H9 (cell line): ENCODE measurements at regions not wholly inside any gene's neighbourhood (a gene's known extent, or its start where the extent isn't known, plus 50 kb on each side); places are given as distances from the start of the nearest gene placed in this dataset.

Source experiments
- DNase-seq: peaks from one replicate; pipeline ENCODE4 v3.0.0-alpha.2; 2017
- H2AFZ ChIP-seq: one replicate; pipeline ENCODE4 v1.6.1; 2013; ENCODE audit warnings: mild to moderate bottlenecking, low read length, control low read depth, moderate library complexity
- H2AK5ac ChIP-seq: 2 replicates; pipeline ENCODE4 v1.6.1; 2013; ENCODE audit warnings: low read length, control low read depth, mixed read lengths; ENCODE audit not compliant: insufficient read length
- H2BK120ac ChIP-seq: one replicate; pipeline ENCODE4 v1.6.1; 2013; ENCODE audit warnings: low read depth, mild to moderate bottlenecking, low read length, control low read depth, inconsistent platforms; ENCODE audit not compliant: poor library complexity, severe bottlenecking
- H2BK12ac ChIP-seq: 2 replicates; pipeline ENCODE4 v1.6.1; 2013; ENCODE audit warnings: low read length, control low read depth, mixed read lengths, low read depth; ENCODE audit not compliant: insufficient read length
- H2BK15ac ChIP-seq: 2 replicates; pipeline ENCODE4 v1.6.1; 2013; ENCODE audit warnings: low read depth, low read length, control low read depth
- H2BK20ac ChIP-seq: one replicate; pipeline ENCODE4 v1.6.1; 2013; ENCODE audit warnings: low read depth, mild to moderate bottlenecking, low read length, control low read depth, inconsistent platforms; ENCODE audit not compliant: poor library complexity, severe bottlenecking
- H2BK5ac ChIP-seq: 2 replicates; pipeline ENCODE4 v1.6.1; 2013; ENCODE audit warnings: low read length, control low read depth, mixed read lengths; ENCODE audit not compliant: insufficient read length
- H3K14ac ChIP-seq: 2 replicates; pipeline ENCODE4 v1.6.1; 2013; ENCODE audit warnings: low read length, control low read depth; ENCODE audit not compliant: insufficient read depth
- H3K18ac ChIP-seq: 2 replicates; pipeline ENCODE4 v1.6.1; 2013; ENCODE audit warnings: low read depth, mild to moderate bottlenecking, mixed read lengths, low read length, control low read depth; ENCODE audit not compliant: insufficient read length
- H3K23ac ChIP-seq: 2 replicates; pipeline ENCODE4 v1.6.1; 2013; ENCODE audit warnings: low read length, control low read depth, mixed read lengths, low read depth; ENCODE audit not compliant: insufficient read length
- H3K23me2 ChIP-seq: 2 replicates; pipeline ENCODE4 v1.6.1; 2013; ENCODE audit warnings: low read depth, mild to moderate bottlenecking, mixed read lengths, low read length, control low read depth; ENCODE audit not compliant: insufficient read length, poor library complexity, severe bottlenecking
- H3K27ac ChIP-seq: 2 replicates; pipeline ENCODE4 v1.5.1; 2013; ENCODE audit warnings: low read length, control low read depth, mixed read lengths, low read depth; ENCODE audit not compliant: insufficient read length
- H3K27me3 ChIP-seq: 2 replicates; pipeline ENCODE4 v1.6.1; 2013; ENCODE audit warnings: low read length, control low read depth, inconsistent platforms; ENCODE audit not compliant: insufficient read depth
- H3K4ac ChIP-seq: 2 replicates; pipeline ENCODE4 v1.6.1; 2013; ENCODE audit warnings: low read depth, mild to moderate bottlenecking, control low read depth, inconsistent platforms, low read length, moderate library complexity
- H3K4me1 ChIP-seq: 2 replicates; pipeline ENCODE4 v1.6.1; 2013; ENCODE audit warnings: low read length, control low read depth, inconsistent platforms; ENCODE audit not compliant: insufficient read depth
- H3K4me2 ChIP-seq: 2 replicates; pipeline ENCODE4 v1.6.1; 2013; ENCODE audit warnings: low read length, control low read depth, mixed read lengths; ENCODE audit not compliant: insufficient read length, insufficient read depth
- H3K56ac ChIP-seq: 2 replicates; pipeline ENCODE4 v1.6.1; 2013; ENCODE audit warnings: low read depth, mild to moderate bottlenecking, mixed read lengths, low read length, control low read depth; ENCODE audit not compliant: insufficient read length
- H3K79me1 ChIP-seq: 2 replicates; pipeline ENCODE4 v1.6.1; 2013; ENCODE audit warnings: low read depth, mild to moderate bottlenecking, moderate library complexity, low read length, control low read depth, inconsistent platforms; ENCODE audit not compliant: insufficient read depth, poor library complexity, severe bottlenecking
- H3K79me2 ChIP-seq: 2 replicates; pipeline ENCODE4 v1.6.1; 2013; ENCODE audit warnings: low read length, control low read depth, inconsistent platforms; ENCODE audit not compliant: insufficient read depth
- H3K9ac ChIP-seq: 2 replicates; pipeline ENCODE4 v1.6.1; 2013; ENCODE audit warnings: low read length, control low read depth, mixed read lengths; ENCODE audit not compliant: insufficient read length; ENCODE audit errors: extremely low read depth
- H3K9me3 ChIP-seq: one replicate; pipeline ENCODE4 v1.6.1; 2013; ENCODE audit warnings: low read depth, low read length, inconsistent platforms; ENCODE audit not compliant: control insufficient read depth
- H3T11ph ChIP-seq: one replicate; pipeline ENCODE4 v1.6.1; 2013; ENCODE audit warnings: mild to moderate bottlenecking, low read length, control low read depth, inconsistent platforms
- H4K20me1 ChIP-seq: one replicate; pipeline ENCODE4 v1.6.1; 2013; ENCODE audit not compliant: control insufficient read depth, insufficient read length, insufficient read depth
- H4K5ac ChIP-seq: 2 replicates; pipeline ENCODE4 v1.6.1; 2013; ENCODE audit warnings: low read depth, mild to moderate bottlenecking, mixed read lengths, low read length, control low read depth; ENCODE audit not compliant: insufficient read length
- H4K8ac ChIP-seq: replicated peaks from 2 replicates; pipeline ENCODE4 v1.6.1; 2013; ENCODE audit warnings: low read length, control low read depth, mixed read lengths, low read depth; ENCODE audit not compliant: insufficient read length
- H4K91ac ChIP-seq: 2 replicates; pipeline ENCODE4 v1.6.1; 2013; ENCODE audit warnings: low read depth, mild to moderate bottlenecking, moderate library complexity, mixed read lengths, low read length, control low read depth; ENCODE audit not compliant: insufficient read length
- H3K27ac Mint-ChIP-seq, 3 experiments: 2 replicates in 2 of 3; 3 replicates in 1 of 3; pipeline ENCODE4 v1.8.0; 2020 to 2021; ENCODE audit warnings: mixed read lengths in 3 of 3, mild to moderate bottlenecking in 1 of 3, moderate library complexity in 1 of 3
- H3K27me3 Mint-ChIP-seq: 2 replicates; pipeline ENCODE4 v1.8.0; 2021; ENCODE audit warnings: low read depth, mild to moderate bottlenecking, moderate library complexity, mixed read lengths
- H3K36me3 Mint-ChIP-seq, 3 experiments: 2 replicates in 2 of 3; 3 replicates in 1 of 3; pipeline ENCODE4 v1.8.0; 2020 to 2021; ENCODE audit warnings: low read depth in 3 of 3, mixed read lengths in 3 of 3; ENCODE audit not compliant: insufficient read depth in 1 of 3
- H3K4me1 Mint-ChIP-seq, 2 experiments: 2 replicates each; pipeline ENCODE4 v1.8.0; 2020; ENCODE audit warnings: mixed read lengths in 2 of 2
- H3K4me3 Mint-ChIP-seq, 2 experiments: 2 replicates in 1 of 2; 3 replicates in 1 of 2; pipeline ENCODE4 v1.8.0; 2020 to 2021; ENCODE audit warnings: mild to moderate bottlenecking in 2 of 2, mixed read lengths in 2 of 2, moderate library complexity in 1 of 2
- H3K9me3 Mint-ChIP-seq, 2 experiments: 2 replicates in 1 of 2; 3 replicates in 1 of 2; pipeline ENCODE4 v1.8.0; 2020; ENCODE audit warnings: mild to moderate bottlenecking in 2 of 2, mixed read lengths in 2 of 2, moderate library complexity in 1 of 2
- CTCF ChIP-seq: fragments of 200-600 bp; sonication (generic); conservative IDR thresholded peaks from 3 replicates; pipeline ENCODE4 v1.8.0; 2021; ENCODE audit warnings: antibody characterized with exemption, mild to moderate bottlenecking
- WGBS: extraction: QIAGEN DNeasy Blood & Tissue Kit; methylation state at CpG from one replicate; pipeline ENCODE4 v1.1.7; 2013; ENCODE audit warnings: missing lambda C conversion rate, low lambda C conversion rate, mixed read lengths; ENCODE audit not compliant: insufficient read length; ENCODE audit errors: extremely low coverage; 5-methylcytosine and 5-hydroxymethylcytosine counted together

GRCh38 chr4:30553151-30553550, 167.0 kb upstream of the PCDH7 start:
- Histone ChIP-seq H3K4me1 (no peaks in the 10 kb centered on the region), H2BK15ac (no peak overlapping the region), H4K5ac (no peak overlapping the region), H4K8ac (no peak overlapping the region), H2BK12ac (no peak overlapping the region), H3T11ph (no peak overlapping the region), H3K56ac (no peak overlapping the region), H3K14ac (no peak overlapping the region), H4K20me1 (no peaks in the 10 kb centered on the region), H2BK5ac (no peak overlapping the region), H3K4ac (no peak overlapping the region), H3K23ac (no peak overlapping the region), H2AK5ac (no peak overlapping the region), H3K79me1 (no peaks in the 10 kb centered on the region), H2AFZ (no peak overlapping the region), H4K91ac (no peak overlapping the region), H2BK20ac (no peak overlapping the region), H3K9me3 (no peaks in the 10 kb centered on the region), H3K27me3 (no peaks in the 10 kb centered on the region), H3K79me2 (no peaks in the 10 kb centered on the region), H3K9ac (no peak overlapping the region), H3K27ac (no peak overlapping the region), H3K23me2 (no peaks in the 10 kb centered on the region), H3K18ac (no peak overlapping the region), H3K4me2 (no peak overlapping the region), H2BK120ac (no peak overlapping the region)
- peaks cover 0 to 5% (median 4%) of the 10 kb centered on the region in 3 experiments; a peak in 3 of 7 replicates for H3K36me3 Mint-ChIP-seq
- WGBS, result no CpG with 5 or more reads among the region's 1 CpG
- H3K4me1 Mint-ChIP-seq, result no peaks in the 10 kb centered on the region
- no peak for TF ChIP-seq CTCF
- peaks cover 5 to 6% of the 10 kb centered on the region in 2 experiments; a peak in 2 of 5 replicates for H3K9me3 Mint-ChIP-seq
- no peak for DNase-seq
- H3K27ac Mint-ChIP-seq, result no peak overlapping the region
- H3K4me3 Mint-ChIP-seq, result no peak overlapping the region
- no peaks in the 10 kb centered on the region for H3K27me3 Mint-ChIP-seq
